MM.1S (cell line): ENCODE measurements at regions not wholly inside any gene's neighbourhood (a gene's known extent, or its start where the extent isn't known, plus 50 kb on each side); places are given as distances from the start of the nearest gene placed in this dataset.

Source experiments
- EZH2 ChIP-seq: fragments of 300-600 bp; sonication (generic); optimal IDR thresholded peaks from 2 replicates; pipeline ENCODE3; 2017; ENCODE audit warnings: low read depth, mild to moderate bottlenecking, antibody characterized with exemption, low read length, mixed read lengths
- EZH2phosphoT487 ChIP-seq: fragments of 300-600 bp; sonication (generic); IDR thresholded peaks from 2 replicates; pipeline ENCODE4 v1.6.1; 2018; ENCODE audit warnings: antibody characterized with exemption, low read length
- TF ChIP-seq, protein P1 (sequence below): fragments of 300-600 bp; sonication (generic); IDR thresholded peaks from 2 replicates; pipeline ENCODE4 v1.5.1; 2016; ENCODE audit warnings: antibody characterized with exemption, low read length, mixed read lengths

DNA sequence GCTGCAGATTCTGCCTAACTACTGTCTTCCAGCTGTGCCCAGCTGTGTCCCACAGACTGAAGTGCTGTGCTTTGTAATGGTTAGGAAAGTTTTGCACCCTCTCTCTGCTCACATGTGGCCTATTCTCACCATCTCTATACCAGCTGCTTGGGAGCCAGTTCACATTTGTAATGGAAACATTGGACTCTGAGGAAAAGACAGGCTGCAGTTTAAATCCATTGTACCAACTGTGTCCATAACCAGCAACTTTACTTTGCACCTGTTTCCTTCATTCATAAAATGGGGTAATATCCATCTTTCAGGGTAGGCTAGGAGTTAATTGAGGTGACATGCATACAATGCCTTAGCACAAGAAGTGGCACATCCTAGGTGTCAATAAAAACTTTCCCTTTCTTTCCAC is 344.0 kb downstream of the TNS1 start:
- TF ChIP-seq EZH2 (no peak), EZH2phosphoT487 (no peak)
- TF ChIP-seq, protein P1, sequence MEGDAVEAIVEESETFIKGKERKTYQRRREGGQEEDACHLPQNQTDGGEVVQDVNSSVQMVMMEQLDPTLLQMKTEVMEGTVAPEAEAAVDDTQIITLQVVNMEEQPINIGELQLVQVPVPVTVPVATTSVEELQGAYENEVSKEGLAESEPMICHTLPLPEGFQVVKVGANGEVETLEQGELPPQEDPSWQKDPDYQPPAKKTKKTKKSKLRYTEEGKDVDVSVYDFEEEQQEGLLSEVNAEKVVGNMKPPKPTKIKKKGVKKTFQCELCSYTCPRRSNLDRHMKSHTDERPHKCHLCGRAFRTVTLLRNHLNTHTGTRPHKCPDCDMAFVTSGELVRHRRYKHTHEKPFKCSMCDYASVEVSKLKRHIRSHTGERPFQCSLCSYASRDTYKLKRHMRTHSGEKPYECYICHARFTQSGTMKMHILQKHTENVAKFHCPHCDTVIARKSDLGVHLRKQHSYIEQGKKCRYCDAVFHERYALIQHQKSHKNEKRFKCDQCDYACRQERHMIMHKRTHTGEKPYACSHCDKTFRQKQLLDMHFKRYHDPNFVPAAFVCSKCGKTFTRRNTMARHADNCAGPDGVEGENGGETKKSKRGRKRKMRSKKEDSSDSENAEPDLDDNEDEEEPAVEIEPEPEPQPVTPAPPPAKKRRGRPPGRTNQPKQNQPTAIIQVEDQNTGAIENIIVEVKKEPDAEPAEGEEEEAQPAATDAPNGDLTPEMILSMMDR: no peak
